GM21447 (cell line): ENCODE measurements at regions not wholly inside any gene's neighbourhood (a gene's known extent, or its start where the extent isn't known, plus 50 kb on each side); places are given as distances from the start of the nearest gene placed in this dataset.
"Not testable (repeated sequence)": the region's sequence is repeated elsewhere in the genome, so short reads cannot be mapped to it uniquely, and the experiment has no call there.

ENCODE experiments used
- ATAC-seq: cut with Tn5 transposase; IDR thresholded peaks from one replicate; pipeline ENCODE4 v1.9.1; 2021; ENCODE audit not compliant: unreplicated experiment

- not testable (repeated sequence) for ATAC-seq
Measured at GRCh38 chr6:28831683-28832082, 92.1 kb downstream of the TRIM27 start.

GRCh38 chr6:28836703-28837102 lies 87.1 kb downstream of the TRIM27 start:
- not testable (repeated sequence) for ATAC-seq

DNA sequence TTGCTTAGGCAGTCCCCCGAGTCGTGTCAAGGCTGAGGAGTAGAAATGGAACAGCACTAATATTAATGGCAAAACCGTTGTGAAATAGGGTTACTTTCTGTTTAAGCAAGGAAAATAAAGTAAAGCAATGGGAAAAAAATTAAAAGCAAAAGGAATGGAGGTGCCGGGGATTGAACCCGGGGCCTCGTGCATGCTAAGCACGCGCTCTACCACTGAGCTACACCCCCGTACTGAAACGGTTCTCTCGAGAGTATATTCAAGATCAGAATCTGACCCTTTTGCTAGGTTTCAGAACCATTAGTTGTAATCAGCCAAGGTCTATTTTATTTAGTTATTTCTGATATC lies 85.5 kb downstream of the TRIM27 start:
- ATAC-seq = peak; percentile 54

DNA sequence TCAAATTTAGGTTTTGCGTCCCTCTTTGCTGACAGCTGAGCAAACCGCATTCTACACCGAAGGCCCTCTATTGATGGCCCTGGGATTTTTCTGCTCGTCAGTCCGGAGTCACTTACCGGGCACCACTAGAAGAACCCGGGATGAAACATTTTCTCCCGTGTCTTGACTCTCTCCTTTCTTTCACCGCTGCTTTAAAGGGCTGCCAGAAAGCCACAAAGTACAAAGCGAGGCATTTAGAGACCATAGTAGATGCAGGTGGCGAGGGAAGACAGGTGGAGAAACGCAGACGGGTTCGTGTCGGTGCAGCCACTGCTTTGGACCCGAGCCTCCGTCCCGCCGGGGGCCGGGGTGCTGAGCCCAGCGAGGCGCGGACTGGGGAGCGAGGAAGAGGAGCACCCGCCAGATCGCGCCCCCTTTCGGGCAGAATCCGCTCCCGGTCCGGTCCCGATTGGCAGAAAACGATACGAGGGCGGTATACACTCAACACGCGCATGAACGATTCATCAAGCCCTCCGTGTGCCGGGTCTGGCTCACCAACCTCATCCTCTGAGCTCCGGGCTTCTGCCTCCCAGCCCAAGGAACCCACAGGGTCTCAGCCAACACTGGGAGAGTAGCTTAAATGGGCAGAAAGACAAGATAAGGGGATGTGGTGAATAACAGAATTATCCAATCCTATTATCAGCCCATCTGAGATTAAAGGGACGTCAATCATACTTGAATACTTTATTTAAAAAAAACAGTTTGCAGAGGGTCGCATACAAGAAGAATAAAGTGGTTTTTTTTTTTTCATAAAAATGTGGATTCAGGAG lies 84.9 kb downstream of the TRIM27 start:
- ATAC-seq = peak; percentile 58

DNA sequence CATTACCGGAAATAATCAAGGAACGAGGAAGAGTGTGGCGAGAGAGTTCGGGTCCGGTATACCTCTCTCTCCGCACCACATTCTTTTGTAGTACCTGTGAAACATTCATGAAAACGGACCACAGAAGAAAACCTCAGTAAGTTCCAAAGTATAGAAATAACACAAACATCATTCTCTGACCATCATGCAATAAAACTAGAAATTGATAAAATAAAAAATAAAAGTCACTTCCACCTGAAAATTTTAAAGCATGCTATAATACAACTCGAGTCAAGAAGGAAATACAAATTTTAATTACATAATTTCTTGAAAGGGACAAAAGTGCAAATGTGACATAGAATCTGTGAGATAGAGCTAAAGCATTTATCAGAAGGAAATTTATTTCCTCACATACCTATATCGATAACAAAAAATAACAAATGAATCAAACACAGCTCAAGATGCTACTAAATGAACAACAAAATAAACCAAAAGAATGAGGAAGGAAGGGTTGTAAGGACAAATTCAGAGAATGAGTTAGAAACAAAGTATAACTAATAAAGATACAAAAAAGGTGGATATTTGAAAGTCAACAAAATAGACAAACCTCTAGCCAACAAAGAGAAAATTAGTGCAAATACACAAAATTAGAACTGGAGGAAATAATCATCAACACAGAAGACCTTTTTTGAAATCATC lies 84.2 kb downstream of the TRIM27 start:
- no peak for ATAC-seq

DNA sequence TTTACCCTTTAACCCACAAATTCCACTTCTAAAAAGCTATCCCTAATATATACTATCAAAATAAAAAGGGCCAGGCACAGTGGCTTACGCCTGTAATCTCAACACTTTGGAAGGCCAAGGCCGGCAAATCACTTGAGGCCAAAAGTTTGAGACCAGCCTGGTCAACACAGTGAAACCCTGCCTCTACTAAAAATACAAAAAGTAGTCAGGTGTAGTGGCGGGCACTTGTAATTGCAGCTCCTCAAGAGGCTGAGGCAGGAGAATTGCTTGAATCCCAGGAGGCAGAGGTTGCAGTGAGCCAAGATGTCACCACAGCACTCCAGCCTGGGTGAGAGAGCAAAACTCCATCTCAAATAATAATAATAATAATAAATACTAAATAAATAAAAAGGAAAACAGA lies 82.5 kb downstream of the TRIM27 start:
- ATAC-seq = no peak

GRCh38 chr6:28848756-28849155 lies 75.0 kb downstream of the TRIM27 start:
- ATAC-seq = not testable (repeated sequence)
